NCI-H2107 treated with DMSO at 0.1 percent for 48 hours (cell line): ENCODE measurements at regions not wholly inside any gene's neighbourhood (a gene's known extent, or its start where the extent isn't known, plus 50 kb on each side); places are given as distances from the start of the nearest gene placed in this dataset.

Source experiments
- DNase-seq: peaks from one replicate; lab custom pipeline; 2025; ENCODE audit not compliant: unreplicated experiment; lab: John Stamatoyannopoulos, UW

- no peak for DNase-seq
Observed at GRCh38 chrX:11952176-11952720, 186.0 kb upstream of the FRMPD4 start.

GRCh38 chrX:11953615-11954014, 184.7 kb upstream of the FRMPD4 start:
- DNase-seq = no peak

- DNase-seq = no peak
Observed at GRCh38 chrX:11954176-11954575, 184.1 kb upstream of the FRMPD4 start.

GRCh38 chrX:11960031-11960430, 178.2 kb upstream of the FRMPD4 start:
- no peak for DNase-seq

- DNase-seq = no peak
Observed at GRCh38 chrX:11965436-11965835, 172.8 kb upstream of the FRMPD4 start.

GRCh38 chrX:11967986-11968869, 170.0 kb upstream of the FRMPD4 start:
- no peak for DNase-seq

GRCh38 chrX:11968991-11969390, 169.3 kb upstream of the FRMPD4 start:
- DNase-seq = no peak

GRCh38 chrX:11970578-11971359, 167.5 kb upstream of the FRMPD4 start:
- DNase-seq = no peak

- DNase-seq = no peak
Observed at GRCh38 chrX:11976663-11977062, 161.6 kb upstream of the FRMPD4 start.

- DNase-seq = no peak
Observed at GRCh38 chrX:11992271-11992670, 146.0 kb upstream of the FRMPD4 start.

- no peak for DNase-seq
Observed at GRCh38 chrX:11995146-11995545, 143.1 kb upstream of the FRMPD4 start.

- DNase-seq = no peak
Observed at GRCh38 chrX:11996810-11997209, 141.5 kb upstream of the FRMPD4 start.

- DNase-seq = no peak
Observed at GRCh38 chrX:11998944-11999343, 139.3 kb upstream of the FRMPD4 start.

- no peak for DNase-seq
Observed at GRCh38 chrX:12002876-12003275, 135.4 kb upstream of the FRMPD4 start.

- no peak for DNase-seq
Observed at GRCh38 chrX:12007881-12008280, 130.4 kb upstream of the FRMPD4 start.

GRCh38 chrX:12010436-12010835, 127.8 kb upstream of the FRMPD4 start:
- no peak for DNase-seq

GRCh38 chrX:12011075-12011474, 127.2 kb upstream of the FRMPD4 start:
- no peak for DNase-seq

- no peak for DNase-seq
Observed at GRCh38 chrX:12013211-12013618, 125.1 kb upstream of the FRMPD4 start.

- no peak for DNase-seq
Observed at GRCh38 chrX:12021698-12022097, 116.6 kb upstream of the FRMPD4 start.

- no peak for DNase-seq
Observed at GRCh38 chrX:12026481-12026880, 111.8 kb upstream of the FRMPD4 start.

GRCh38 chrX:12032082-12032481, 106.2 kb upstream of the FRMPD4 start:
- DNase-seq = no peak

GRCh38 chrX:12034741-12035140, 103.5 kb upstream of the FRMPD4 start:
- DNase-seq = no peak
